ENCODE measurements at regions not wholly inside any gene's neighbourhood (a gene's known extent, or its start where the extent isn't known, plus 50 kb on each side); places are given as distances from the start of the nearest gene placed in this dataset.

GRCh38 chr4:138835832-138836533, 179.6 kb upstream of the NOCT start:
- Mint-ChIP-seq H3K4me3 (ENCODE audit: unreplicated experiment) (no peak overlapping the region), H3K27me3 (ENCODE audit: unreplicated experiment) (peaks cover 4% of the 10 kb centered on the region), H3K9me3 (ENCODE audit: unreplicated experiment) (peaks cover 4% of the 10 kb centered on the region), H3K27ac (ENCODE audit: unreplicated experiment) (no peak overlapping the region), H3K36me3 (ENCODE audit: low read depth, unreplicated experiment) (no peaks in the 10 kb centered on the region), H3K4me1 (ENCODE audit: unreplicated experiment) (peaks cover 5% of the 10 kb centered on the region)
- no peak for TF ChIP-seq CTCF (IDR thresholded peaks at IDR 0.05; ENCODE audit: unreplicated experiment)
- DNase-seq (ENCODE audit: low spot score): no peak

- Mint-ChIP-seq H3K4me1 (ENCODE audit: unreplicated experiment) (peaks cover 5% of the 10 kb centered on the region), H3K9me3 (ENCODE audit: unreplicated experiment) (peaks cover 4% of the 10 kb centered on the region), H3K4me3 (ENCODE audit: unreplicated experiment) (no peak overlapping the region), H3K27ac (ENCODE audit: unreplicated experiment) (no peak overlapping the region), H3K36me3 (ENCODE audit: low read depth, unreplicated experiment) (no peaks in the 10 kb centered on the region), H3K27me3 (ENCODE audit: unreplicated experiment) (peaks cover 4% of the 10 kb centered on the region)
- no peak for TF ChIP-seq CTCF (IDR thresholded peaks at IDR 0.05; ENCODE audit: unreplicated experiment)
- DNase-seq (ENCODE audit: low spot score): no peak
Observed at GRCh38 chr4:138833974-138834373, 181.6 kb upstream of the NOCT start.

- Mint-ChIP-seq H3K36me3 (ENCODE audit: low read depth, unreplicated experiment) (no peaks in the 10 kb centered on the region), H3K27me3 (ENCODE audit: unreplicated experiment) (peaks cover 2% of the 10 kb centered on the region), H3K27ac (ENCODE audit: unreplicated experiment) (no peak overlapping the region), H3K4me3 (ENCODE audit: unreplicated experiment) (no peak overlapping the region), H3K9me3 (ENCODE audit: unreplicated experiment) (peaks cover 4% of the 10 kb centered on the region), H3K4me1 (ENCODE audit: unreplicated experiment) (peaks cover 5% of the 10 kb centered on the region)
- no peak for TF ChIP-seq CTCF (IDR thresholded peaks at IDR 0.05; ENCODE audit: unreplicated experiment)
- no peak for DNase-seq (ENCODE audit: low spot score)
Observed at GRCh38 chr4:138832563-138832962, 183.0 kb upstream of the NOCT start.

- Mint-ChIP-seq H3K4me3 (ENCODE audit: unreplicated experiment) (no peak overlapping the region), H3K36me3 (ENCODE audit: low read depth, unreplicated experiment) (no peaks in the 10 kb centered on the region), H3K9me3 (ENCODE audit: unreplicated experiment) (peaks cover 4% of the 10 kb centered on the region), H3K27me3 (ENCODE audit: unreplicated experiment) (peaks cover 2% of the 10 kb centered on the region), H3K4me1 (ENCODE audit: unreplicated experiment) (peaks cover 5% of the 10 kb centered on the region), H3K27ac (ENCODE audit: unreplicated experiment) (no peak overlapping the region)
- no peak for DNase-seq (ENCODE audit: low spot score)
- TF ChIP-seq CTCF (IDR thresholded peaks at IDR 0.05; ENCODE audit: unreplicated experiment): no peak
Observed at GRCh38 chr4:138831948-138832347, 183.6 kb upstream of the NOCT start.

- Mint-ChIP-seq H3K36me3 (ENCODE audit: low read depth, unreplicated experiment) (no peaks in the 10 kb centered on the region), H3K27ac (ENCODE audit: unreplicated experiment) (no peak overlapping the region), H3K27me3 (ENCODE audit: unreplicated experiment) (peaks cover 2% of the 10 kb centered on the region), H3K4me1 (ENCODE audit: unreplicated experiment) (peaks cover 5% of the 10 kb centered on the region), H3K9me3 (ENCODE audit: unreplicated experiment) (peaks cover 4% of the 10 kb centered on the region), H3K4me3 (ENCODE audit: unreplicated experiment) (no peak overlapping the region)
- DNase-seq (ENCODE audit: low spot score): no peak
- TF ChIP-seq CTCF (IDR thresholded peaks at IDR 0.05; ENCODE audit: unreplicated experiment): no peak
Observed at GRCh38 chr4:138828926-138829325, 186.7 kb upstream of the NOCT start.

Measured in endothelial cell (in vitro differentiated cells).